ENCODE measurements at regions not wholly inside any gene's neighbourhood (a gene's known extent, or its start where the extent isn't known, plus 50 kb on each side); places are given as distances from the start of the nearest gene placed in this dataset.

DNA sequence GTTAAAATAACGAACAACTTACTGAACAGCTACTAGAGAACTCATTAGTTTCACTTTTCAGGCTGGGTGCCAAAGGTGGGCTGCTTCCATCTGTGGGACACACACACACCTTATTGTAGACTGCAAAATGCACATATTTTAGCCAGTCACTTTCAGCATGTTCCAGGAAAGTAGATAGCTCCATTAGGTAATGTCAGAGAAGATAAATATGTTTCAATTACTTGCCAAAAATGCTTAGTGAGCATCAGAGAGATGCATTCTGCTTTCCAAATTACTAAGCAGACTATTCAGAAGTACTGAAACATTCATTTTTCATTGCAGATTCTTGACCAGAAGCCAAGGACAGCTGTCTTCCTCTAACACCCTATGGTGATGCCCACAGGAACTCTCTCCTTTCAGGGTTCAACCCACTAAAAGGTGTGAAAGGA lies 56.2 kb upstream of the APC start:
- TF ChIP-seq, protein P1, sequence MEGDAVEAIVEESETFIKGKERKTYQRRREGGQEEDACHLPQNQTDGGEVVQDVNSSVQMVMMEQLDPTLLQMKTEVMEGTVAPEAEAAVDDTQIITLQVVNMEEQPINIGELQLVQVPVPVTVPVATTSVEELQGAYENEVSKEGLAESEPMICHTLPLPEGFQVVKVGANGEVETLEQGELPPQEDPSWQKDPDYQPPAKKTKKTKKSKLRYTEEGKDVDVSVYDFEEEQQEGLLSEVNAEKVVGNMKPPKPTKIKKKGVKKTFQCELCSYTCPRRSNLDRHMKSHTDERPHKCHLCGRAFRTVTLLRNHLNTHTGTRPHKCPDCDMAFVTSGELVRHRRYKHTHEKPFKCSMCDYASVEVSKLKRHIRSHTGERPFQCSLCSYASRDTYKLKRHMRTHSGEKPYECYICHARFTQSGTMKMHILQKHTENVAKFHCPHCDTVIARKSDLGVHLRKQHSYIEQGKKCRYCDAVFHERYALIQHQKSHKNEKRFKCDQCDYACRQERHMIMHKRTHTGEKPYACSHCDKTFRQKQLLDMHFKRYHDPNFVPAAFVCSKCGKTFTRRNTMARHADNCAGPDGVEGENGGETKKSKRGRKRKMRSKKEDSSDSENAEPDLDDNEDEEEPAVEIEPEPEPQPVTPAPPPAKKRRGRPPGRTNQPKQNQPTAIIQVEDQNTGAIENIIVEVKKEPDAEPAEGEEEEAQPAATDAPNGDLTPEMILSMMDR (IDR thresholded peaks at IDR 0.05; ENCODE audit: poor library complexity): no peak
- no peak for TF ChIP-seq EZH2 (IDR thresholded peaks at IDR 0.05; ENCODE audit: borderline replicate concordance)
